Fibroblast of skin of abdomen (primary cell): ENCODE measurements at regions not wholly inside any gene's neighbourhood (a gene's known extent, or its start where the extent isn't known, plus 50 kb on each side); places are given as distances from the start of the nearest gene placed in this dataset.

ENCODE experiments used
- DNase-seq: peaks from one replicate; pipeline ENCODE4 v3.0.0-alpha.2; 2013

GRCh38 chr10:129309565-129309964, 157.5 kb upstream of the MGMT start:
- no peak for DNase-seq

- DNase-seq: no peak
Observed at GRCh38 chr10:129310881-129311280, 156.2 kb upstream of the MGMT start.

- DNase-seq: no peak
Observed at GRCh38 chr10:129319934-129320333, 147.1 kb upstream of the MGMT start.

GRCh38 chr10:129320340-129320739, 146.7 kb upstream of the MGMT start:
- DNase-seq: no peak

- DNase-seq: no peak
Observed at GRCh38 chr10:129321727-129322126, 145.3 kb upstream of the MGMT start.

- no peak for DNase-seq
Observed at GRCh38 chr10:129322933-129323820, 143.9 kb upstream of the MGMT start.

GRCh38 chr10:129323879-129324278, 143.2 kb upstream of the MGMT start:
- DNase-seq: no peak

- DNase-seq: no peak
Observed at GRCh38 chr10:129325893-129326292, 141.1 kb upstream of the MGMT start.

- peak; percentile 34 for DNase-seq
Observed at GRCh38 chr10:129328546-129328945, 138.5 kb upstream of the MGMT start.

GRCh38 chr10:129329385-129330055, 137.5 kb upstream of the MGMT start:
- DNase-seq: no peak

GRCh38 chr10:129330211-129330610, 136.8 kb upstream of the MGMT start:
- no peak for DNase-seq

GRCh38 chr10:129331207-129331838, 135.7 kb upstream of the MGMT start:
- no peak for DNase-seq

- no peak for DNase-seq
Observed at GRCh38 chr10:129331839-129332220, 135.2 kb upstream of the MGMT start.

- no peak for DNase-seq
Observed at GRCh38 chr10:129332476-129332875, 134.6 kb upstream of the MGMT start.

GRCh38 chr10:129333706-129334105, 133.3 kb upstream of the MGMT start:
- DNase-seq: no peak

- no peak for DNase-seq
Observed at GRCh38 chr10:129334266-129334665, 132.8 kb upstream of the MGMT start.

GRCh38 chr10:129335396-129335795, 131.6 kb upstream of the MGMT start:
- no peak for DNase-seq

GRCh38 chr10:129335942-129336341, 131.1 kb upstream of the MGMT start:
- no peak for DNase-seq

- no peak for DNase-seq
Observed at GRCh38 chr10:129339191-129339590, 127.8 kb upstream of the MGMT start.

- no peak for DNase-seq
Observed at GRCh38 chr10:129339841-129340240, 127.2 kb upstream of the MGMT start.

- DNase-seq: no peak
Observed at GRCh38 chr10:129341087-129341486, 126.0 kb upstream of the MGMT start.

- no peak for DNase-seq
Observed at GRCh38 chr10:129342385-129342784, 124.7 kb upstream of the MGMT start.

GRCh38 chr10:129343141-129343540, 123.9 kb upstream of the MGMT start:
- no peak for DNase-seq

- DNase-seq: no peak
Observed at GRCh38 chr10:129344103-129344502, 122.9 kb upstream of the MGMT start.
